ENCODE measurements at regions not wholly inside any gene's neighbourhood (a gene's known extent, or its start where the extent isn't known, plus 50 kb on each side); places are given as distances from the start of the nearest gene placed in this dataset.

- Histone ChIP-seq H2BK120ac (ENCODE audit: low read depth, low read length) (no peak overlapping the region), H3K4ac (ENCODE audit: low read depth in 1 of 2, low read length in 2 of 2) (no peak overlapping the region), H2BK12ac (ENCODE audit: low read length in 2 of 2) (no peak overlapping the region), H3K14ac (ENCODE audit: low read length in 2 of 2) (no peak overlapping the region), H3K18ac (ENCODE audit: low read depth in 1 of 2, low read length in 2 of 2) (no peak overlapping the region), H3K4me2 (ENCODE audit: low read length, poor library complexity, severe bottlenecking) (no peak overlapping the region), H2BK5ac (ENCODE audit: low read depth, low read length, poor library complexity, severe bottlenecking) (no peak overlapping the region), H2AK5ac (ENCODE audit: low read length, severe bottlenecking) (no peak overlapping the region), H3K4me1 (ENCODE audit: control insufficient read depth, insufficient read depth, low read depth, low read length) (no peaks in the 10 kb centered on the region), H3K4me3 (ENCODE audit: insufficient read depth in 1 of 2, low read depth in 1 of 2, low read length in 2 of 2) (no peak overlapping the region), H3K9ac (ENCODE audit: low read length) (no peak overlapping the region), H2AFZ (ENCODE audit: low read depth, low read length) (no peak overlapping the region), H3K23ac (ENCODE audit: low read length in 2 of 2) (no peak overlapping the region), H2BK15ac (ENCODE audit: low read depth, poor library complexity, severe bottlenecking) (no peak overlapping the region), H4K8ac (ENCODE audit: low read length) (no peak overlapping the region), H3K79me1 (replicated peaks; ENCODE audit: low read length, poor library complexity, severe bottlenecking) (no peaks in the 10 kb centered on the region), H3K27ac (ENCODE audit: low read length, poor library complexity, severe bottlenecking) (no peak overlapping the region), H4K91ac (ENCODE audit: low read length) (no peak overlapping the region), H3K27me3 (ENCODE audit: control insufficient read depth in 1 of 2, insufficient read depth in 1 of 2, low read length in 2 of 2) (no peaks in the 10 kb centered on the region), H3K9me3 (ENCODE audit: control insufficient read depth, low read length) (no peaks in the 10 kb centered on the region), H3K36me3 (ENCODE audit: control insufficient read depth in 1 of 2, insufficient read depth in 2 of 2, low read depth in 1 of 2, low read length in 2 of 2) (no peaks in the 10 kb centered on the region)
- DNase-seq: no peak
- no CpG with 5 or more reads among the region's 1 CpG for WGBS
Observed at GRCh38 chr5:165083394-165083793, 1578.0 kb downstream of the MAT2B start.

- H3K36me3 ChIP-seq (ENCODE audit: control insufficient read depth in 1 of 2, insufficient read depth in 2 of 2, low read depth in 1 of 2, low read length in 2 of 2): no peaks in the 10 kb centered on the region
- H3K4ac ChIP-seq (ENCODE audit: low read depth in 1 of 2, low read length in 2 of 2): no peak overlapping the region
- H2BK12ac ChIP-seq (ENCODE audit: low read length in 2 of 2): no peak overlapping the region
- 73% methylated on average over 2 of the region's 2 CpGs for WGBS
- no peak overlapping the region for H3K23ac ChIP-seq (ENCODE audit: low read length in 2 of 2)
- no peaks in the 10 kb centered on the region for H3K4me1 ChIP-seq (ENCODE audit: control insufficient read depth, insufficient read depth, low read depth, low read length)
- H3K4me2 ChIP-seq (ENCODE audit: low read length, poor library complexity, severe bottlenecking): no peak overlapping the region
- H2AK5ac ChIP-seq (ENCODE audit: low read length, severe bottlenecking): no peak overlapping the region
- no peaks in the 10 kb centered on the region for H3K9me3 ChIP-seq (ENCODE audit: control insufficient read depth, low read length)
- H3K79me1 ChIP-seq (replicated peaks; ENCODE audit: low read length, poor library complexity, severe bottlenecking): no peaks in the 10 kb centered on the region
- H3K27me3 ChIP-seq (ENCODE audit: control insufficient read depth in 1 of 2, insufficient read depth in 1 of 2, low read length in 2 of 2): no peaks in the 10 kb centered on the region
- no peak overlapping the region for H2BK15ac ChIP-seq (ENCODE audit: low read depth, poor library complexity, severe bottlenecking)
- H3K27ac ChIP-seq (ENCODE audit: low read length, poor library complexity, severe bottlenecking): no peak overlapping the region
- no peak for DNase-seq
- no peak overlapping the region for H3K9ac ChIP-seq (ENCODE audit: low read length)
- H4K8ac ChIP-seq (ENCODE audit: low read length): no peak overlapping the region
- no peak overlapping the region for H2BK120ac ChIP-seq (ENCODE audit: low read depth, low read length)
- no peak overlapping the region for H3K14ac ChIP-seq (ENCODE audit: low read length in 2 of 2)
- no peak overlapping the region for H2BK5ac ChIP-seq (ENCODE audit: low read depth, low read length, poor library complexity, severe bottlenecking)
- H3K18ac ChIP-seq (ENCODE audit: low read depth in 1 of 2, low read length in 2 of 2): no peak overlapping the region
- H3K4me3 ChIP-seq (ENCODE audit: insufficient read depth in 1 of 2, low read depth in 1 of 2, low read length in 2 of 2): no peak overlapping the region
- H2AFZ ChIP-seq (ENCODE audit: low read depth, low read length): no peak overlapping the region
- H4K91ac ChIP-seq (ENCODE audit: low read length): no peak overlapping the region
Observed at GRCh38 chr5:165086465-165086864, 1581.0 kb downstream of the MAT2B start.

- peaks cover 2% of the 10 kb centered on the region for H3K9me3 ChIP-seq (ENCODE audit: control insufficient read depth, low read length)
- H3K14ac ChIP-seq (ENCODE audit: low read length in 2 of 2): no peak overlapping the region
- no peak overlapping the region for H4K91ac ChIP-seq (ENCODE audit: low read length)
- no peak overlapping the region for H2AK5ac ChIP-seq (ENCODE audit: low read length, severe bottlenecking)
- H2BK120ac ChIP-seq (ENCODE audit: low read depth, low read length): no peak overlapping the region
- H3K27ac ChIP-seq (ENCODE audit: low read length, poor library complexity, severe bottlenecking): no peak overlapping the region
- no peak overlapping the region for H2BK15ac ChIP-seq (ENCODE audit: low read depth, poor library complexity, severe bottlenecking)
- H3K4ac ChIP-seq (ENCODE audit: low read depth in 1 of 2, low read length in 2 of 2): no peak overlapping the region
- H2AFZ ChIP-seq (ENCODE audit: low read depth, low read length): no peak overlapping the region
- H3K79me1 ChIP-seq (replicated peaks; ENCODE audit: low read length, poor library complexity, severe bottlenecking): no peaks in the 10 kb centered on the region
- H2BK5ac ChIP-seq (ENCODE audit: low read depth, low read length, poor library complexity, severe bottlenecking): no peak overlapping the region
- no peak overlapping the region for H3K4me3 ChIP-seq (ENCODE audit: insufficient read depth in 1 of 2, low read depth in 1 of 2, low read length in 2 of 2)
- DNase-seq: no peak
- H3K23ac ChIP-seq (ENCODE audit: low read length in 2 of 2): no peak overlapping the region
- no peaks in the 10 kb centered on the region for H3K36me3 ChIP-seq (ENCODE audit: control insufficient read depth in 1 of 2, insufficient read depth in 2 of 2, low read depth in 1 of 2, low read length in 2 of 2)
- WGBS: no CpG with 5 or more reads among the region's 1 CpG
- H3K27me3 ChIP-seq (ENCODE audit: control insufficient read depth in 1 of 2, insufficient read depth in 1 of 2, low read length in 2 of 2): no peaks in the 10 kb centered on the region
- no peak overlapping the region for H4K8ac ChIP-seq (ENCODE audit: low read length)
- H3K18ac ChIP-seq (ENCODE audit: low read depth in 1 of 2, low read length in 2 of 2): no peak overlapping the region
- H3K9ac ChIP-seq (ENCODE audit: low read length): no peak overlapping the region
- no peaks in the 10 kb centered on the region for H3K4me1 ChIP-seq (ENCODE audit: control insufficient read depth, insufficient read depth, low read depth, low read length)
- no peak overlapping the region for H3K4me2 ChIP-seq (ENCODE audit: low read length, poor library complexity, severe bottlenecking)
- no peak overlapping the region for H2BK12ac ChIP-seq (ENCODE audit: low read length in 2 of 2)
Observed at GRCh38 chr5:165094782-165095181, 1589.4 kb downstream of the MAT2B start.

GRCh38 chr5:165101709-165102108 lies 1596.3 kb downstream of the MAT2B start:
- Histone ChIP-seq H3K4me1 (ENCODE audit: control insufficient read depth, insufficient read depth, low read depth, low read length) (no peaks in the 10 kb centered on the region), H3K27me3 (ENCODE audit: control insufficient read depth in 1 of 2, insufficient read depth in 1 of 2, low read length in 2 of 2) (no peaks in the 10 kb centered on the region), H2AFZ (ENCODE audit: low read depth, low read length) (no peak overlapping the region), H3K14ac (ENCODE audit: low read length in 2 of 2) (no peak overlapping the region), H3K4me2 (ENCODE audit: low read length, poor library complexity, severe bottlenecking) (no peak overlapping the region), H2BK5ac (ENCODE audit: low read depth, low read length, poor library complexity, severe bottlenecking) (no peak overlapping the region), H3K9me3 (ENCODE audit: control insufficient read depth, low read length) (peaks cover 2% of the 10 kb centered on the region), H3K23ac (ENCODE audit: low read length in 2 of 2) (no peak overlapping the region), H2BK120ac (ENCODE audit: low read depth, low read length) (no peak overlapping the region), H3K4me3 (ENCODE audit: insufficient read depth in 1 of 2, low read depth in 1 of 2, low read length in 2 of 2) (no peak overlapping the region), H3K9ac (ENCODE audit: low read length) (no peak overlapping the region), H3K27ac (ENCODE audit: low read length, poor library complexity, severe bottlenecking) (no peak overlapping the region), H3K4ac (ENCODE audit: low read depth in 1 of 2, low read length in 2 of 2) (no peak overlapping the region), H3K36me3 (ENCODE audit: control insufficient read depth in 1 of 2, insufficient read depth in 2 of 2, low read depth in 1 of 2, low read length in 2 of 2) (no peaks in the 10 kb centered on the region), H3K79me1 (replicated peaks; ENCODE audit: low read length, poor library complexity, severe bottlenecking) (no peaks in the 10 kb centered on the region), H2BK15ac (ENCODE audit: low read depth, poor library complexity, severe bottlenecking) (no peak overlapping the region), H2BK12ac (ENCODE audit: low read length in 2 of 2) (no peak overlapping the region), H4K8ac (ENCODE audit: low read length) (no peak overlapping the region), H3K18ac (ENCODE audit: low read depth in 1 of 2, low read length in 2 of 2) (no peak overlapping the region), H2AK5ac (ENCODE audit: low read length, severe bottlenecking) (no peak overlapping the region), H4K91ac (ENCODE audit: low read length) (no peak overlapping the region)
- no CpG with 5 or more reads among the region's 3 CpGs for WGBS
- no peak for DNase-seq
